ENCODE measurements at regions not wholly inside any gene's neighbourhood (a gene's known extent, or its start where the extent isn't known, plus 50 kb on each side); places are given as distances from the start of the nearest gene placed in this dataset.

DNA sequence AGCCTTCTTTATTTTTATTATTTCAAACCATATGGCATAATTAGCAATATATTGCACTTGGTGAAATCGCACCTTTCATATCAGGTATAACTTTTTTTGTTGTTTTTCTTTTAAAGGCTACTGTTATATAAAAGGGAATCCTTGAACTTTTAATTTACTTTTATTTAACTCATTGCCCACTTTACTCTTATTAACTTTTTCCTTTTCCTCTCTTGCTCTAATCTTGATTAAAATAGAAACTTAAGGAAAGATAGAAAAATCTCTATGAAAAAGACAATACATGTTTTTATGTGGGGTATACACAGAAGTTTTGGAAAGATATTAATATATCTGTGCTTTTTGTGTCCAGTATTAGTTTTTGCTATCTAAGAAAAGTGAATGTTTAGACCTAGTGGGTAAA, 805.8 kb downstream of the USP25 start:
- ATAC-seq (no peak), DNase-seq (no peak)
- no peaks in the 10 kb centered on the region for H3K36me3 ChIP-seq
- in situ Hi-C loops (cut with MboI; ENCODE audit: low sequenced_read_pairs in 4 of 4) (loop anchor here in 2 of 4 donors (5.0 to 25.0 kb wide), 4 partner anchors 49 to 448 kb away; no protein-coding TSS in a partner anchor), intact Hi-C loops (cut with DNase I; ENCODE audit: low total_unique reads) (loop anchor here (2.0 to 10.0 kb wide), 4 partner anchors 37 to 451 kb away; no protein-coding TSS in a partner anchor)
- TF ChIP-seq, protein P1, sequence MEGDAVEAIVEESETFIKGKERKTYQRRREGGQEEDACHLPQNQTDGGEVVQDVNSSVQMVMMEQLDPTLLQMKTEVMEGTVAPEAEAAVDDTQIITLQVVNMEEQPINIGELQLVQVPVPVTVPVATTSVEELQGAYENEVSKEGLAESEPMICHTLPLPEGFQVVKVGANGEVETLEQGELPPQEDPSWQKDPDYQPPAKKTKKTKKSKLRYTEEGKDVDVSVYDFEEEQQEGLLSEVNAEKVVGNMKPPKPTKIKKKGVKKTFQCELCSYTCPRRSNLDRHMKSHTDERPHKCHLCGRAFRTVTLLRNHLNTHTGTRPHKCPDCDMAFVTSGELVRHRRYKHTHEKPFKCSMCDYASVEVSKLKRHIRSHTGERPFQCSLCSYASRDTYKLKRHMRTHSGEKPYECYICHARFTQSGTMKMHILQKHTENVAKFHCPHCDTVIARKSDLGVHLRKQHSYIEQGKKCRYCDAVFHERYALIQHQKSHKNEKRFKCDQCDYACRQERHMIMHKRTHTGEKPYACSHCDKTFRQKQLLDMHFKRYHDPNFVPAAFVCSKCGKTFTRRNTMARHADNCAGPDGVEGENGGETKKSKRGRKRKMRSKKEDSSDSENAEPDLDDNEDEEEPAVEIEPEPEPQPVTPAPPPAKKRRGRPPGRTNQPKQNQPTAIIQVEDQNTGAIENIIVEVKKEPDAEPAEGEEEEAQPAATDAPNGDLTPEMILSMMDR (IDR thresholded peaks at IDR 0.05 in 4 of 5, conservative IDR thresholded peaks at IDR 0.05 in 1 of 5) = no peak
- TF ChIP-seq POLR2A (IDR thresholded peaks at IDR 0.05) = no peak
- peak overlapping the region; percentile 84 to 90 (median 88) for H3K27ac ChIP-seq
- H3K4me3 ChIP-seq = peak overlapping the region; percentile 47 to 64 (median 58)
- no peaks in the 10 kb centered on the region for H3K9me3 ChIP-seq
- peaks cover 23 to 27% of the 10 kb centered on the region in 2 donors for H3K4me1 ChIP-seq
- no peaks in the 10 kb centered on the region for H3K27me3 ChIP-seq

- no peak for ATAC-seq
- H3K4me3 ChIP-seq = peak overlapping the region; percentile 47 to 64 (median 58)
- in situ Hi-C loops (cut with MboI; ENCODE audit: low sequenced_read_pairs in 4 of 4) = loop anchor here in 2 of 4 donors (5.0 to 25.0 kb wide), 4 partner anchors 49 to 449 kb away; no protein-coding TSS in a partner anchor
These were observed 806.4 kb downstream of the USP25 start for GRCh38 chr21:16536140-16536539.

DNA sequence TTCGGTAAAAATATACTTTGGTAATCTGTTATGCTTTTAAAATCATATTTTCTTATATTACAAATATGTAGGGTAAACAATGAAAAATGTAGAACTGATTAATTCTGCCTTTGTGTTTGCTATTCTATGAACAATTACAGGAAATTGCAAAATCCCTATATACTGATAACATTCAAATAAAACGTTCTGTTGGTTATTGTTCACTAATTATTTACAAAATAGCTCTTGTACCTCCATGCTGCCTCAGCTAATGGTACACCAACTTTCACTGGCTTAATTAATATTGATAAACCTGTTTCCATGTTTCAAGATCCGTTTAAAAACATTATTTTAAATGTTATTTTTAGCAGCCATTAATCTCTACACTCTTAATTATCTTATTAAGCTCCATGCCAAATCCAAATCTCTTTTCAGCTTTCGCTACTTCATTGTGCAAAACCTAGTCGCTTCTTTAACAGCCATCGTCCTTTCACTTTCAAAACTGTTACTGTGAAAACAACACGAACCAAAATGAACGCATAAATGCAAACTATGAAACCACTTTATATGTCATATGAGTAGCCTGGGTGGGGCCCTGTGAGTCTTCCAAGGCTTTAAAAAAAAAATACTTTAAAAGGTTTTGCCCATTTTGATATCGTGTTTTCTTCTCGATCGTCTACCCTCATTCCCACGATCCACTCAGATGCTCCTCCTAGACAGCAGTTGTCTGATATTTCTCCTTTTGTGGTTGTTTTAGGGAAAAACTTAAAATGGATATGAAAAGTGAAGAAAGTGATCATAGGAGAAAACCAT, 807.1 kb downstream of the USP25 start:
- TF ChIP-seq, protein P1 (IDR thresholded peaks at IDR 0.05 in 4 of 5, conservative IDR thresholded peaks at IDR 0.05 in 1 of 5) = no peak
- no peak for TF ChIP-seq POLR2A (IDR thresholded peaks at IDR 0.05)
- Histone ChIP-seq H3K9me3 (no peaks in the 10 kb centered on the region), H3K36me3 (no peaks in the 10 kb centered on the region), H3K27ac (peak overlapping the region; percentile 84 to 90 (median 88)), H3K4me1 (peaks cover 29 to 32% of the 10 kb centered on the region in 2 donors), H3K27me3 (no peaks in the 10 kb centered on the region), H3K4me3 (peak overlapping the region; percentile 47 to 64 (median 58))
- in situ Hi-C loops (cut with MboI; ENCODE audit: low sequenced_read_pairs in 4 of 4) (loop anchor here in 2 of 4 donors (5.0 to 25.0 kb wide), 4 partner anchors 48 to 450 kb away; no protein-coding TSS in a partner anchor), intact Hi-C loops (cut with DNase I; ENCODE audit: low total_unique reads) (loop anchor here (1.0 to 10.0 kb wide), 4 partner anchors 35 to 342 kb away; no protein-coding TSS in a partner anchor)
- ATAC-seq = no peak
- no peak for DNase-seq

More at GRCh38 chr21:16536140-16536539, 806.4 kb downstream of the USP25 start:
- DNase-seq = no peak
- intact Hi-C loops (cut with DNase I; ENCODE audit: low total_unique reads) = loop anchor here (2.0 to 10.0 kb wide), 3 partner anchors 36 to 341 kb away; no protein-coding TSS in a partner anchor
- no peak for TF ChIP-seq POLR2A (IDR thresholded peaks at IDR 0.05)
- TF ChIP-seq, protein P1 (IDR thresholded peaks at IDR 0.05 in 4 of 5, conservative IDR thresholded peaks at IDR 0.05 in 1 of 5) = no peak
- Histone ChIP-seq H3K9me3 (no peaks in the 10 kb centered on the region), H3K27me3 (no peaks in the 10 kb centered on the region), H3K4me1 (peaks cover 28 to 32% of the 10 kb centered on the region in 2 donors), H3K36me3 (no peaks in the 10 kb centered on the region), H3K27ac (peak overlapping the region; percentile 84 to 90 (median 88))

GRCh38 chr21:16537501-16537900, 807.7 kb downstream of the USP25 start:
- H3K27ac ChIP-seq = peak overlapping the region; percentile 84 to 90 (median 88)
- no peaks in the 10 kb centered on the region for H3K36me3 ChIP-seq
- ATAC-seq (no peak), DNase-seq (no peak)
- intact Hi-C loops (cut with DNase I; ENCODE audit: low total_unique reads) = loop anchor here (1.0 to 10.0 kb wide), 4 partner anchors 35 to 343 kb away; no protein-coding TSS in a partner anchor
- in situ Hi-C loops (cut with MboI; ENCODE audit: low sequenced_read_pairs in 4 of 4) = loop anchor here in 2 of 4 donors (5.0 to 25.0 kb wide), 4 partner anchors 47 to 450 kb away; no protein-coding TSS in a partner anchor
- no peak for TF ChIP-seq POLR2A (IDR thresholded peaks at IDR 0.05)
- TF ChIP-seq, protein P1 (IDR thresholded peaks at IDR 0.05 in 4 of 5, conservative IDR thresholded peaks at IDR 0.05 in 1 of 5) = no peak
- H3K4me1 ChIP-seq = peaks cover 25 to 29% of the 10 kb centered on the region in 2 donors
- no peaks in the 10 kb centered on the region for H3K9me3 ChIP-seq
- H3K27me3 ChIP-seq = no peaks in the 10 kb centered on the region
- peak overlapping the region; percentile 47 to 64 (median 58) for H3K4me3 ChIP-seq

Measured in gastrocnemius medialis (tissue), 4 donors.